Panc1 (cell line): ENCODE measurements at regions not wholly inside any gene's neighbourhood (a gene's known extent, or its start where the extent isn't known, plus 50 kb on each side); places are given as distances from the start of the nearest gene placed in this dataset.

Experiments used
- ATAC-seq: fragments of 200-7000 bp; cut with Tn5 transposase; 2 replicates; pipeline ENCODE4 v1.9.1; 2020; ENCODE audit warnings: mild to moderate bottlenecking, moderate library complexity
- BruUV-seq: library from RNA; stranded (reverse); fragments of 400-500 nt; replicated peaks from 2 replicates; lab custom pipeline; 2021; lab: Mats Ljungman, UMichigan
- CTCF ChIA-PET: fragments of 300-600 bp; sonication (Branson Sonifier 250); formaldehyde crosslinking; loops from one replicate; lab custom pipeline; 2022; ENCODE audit warnings: antibody characterized with exemption; lab: Charles Lee
- POLR2A ChIA-PET: fragments of 300-600 bp; sonication (Branson Sonifier 250); formaldehyde crosslinking; loops from one replicate; lab custom pipeline; 2022; ENCODE audit warnings: antibody characterized with exemption; lab: Charles Lee
- DNase-seq: peaks from one replicate; pipeline ENCODE4 v3.0.0-alpha.2; 2010; ENCODE audit warnings: low read depth, low spot score
- H3K27ac ChIP-seq: 2 replicates; pipeline ENCODE4 v1.5.1; 2011; ENCODE audit warnings: mild to moderate bottlenecking, low read length, inconsistent platforms
- H3K27me3 ChIP-seq: fragments of 200-500 bp; sonication (Bioruptor generic); 2 replicates; pipeline ENCODE4 v1.6.0; 2014; ENCODE audit warnings: low read length, inconsistent platforms; ENCODE audit not compliant: control insufficient read depth, insufficient read depth
- H3K36me3 ChIP-seq: fragments of 200-500 bp; sonication (Bioruptor generic); 2 replicates; pipeline ENCODE4 v1.5.1; 2014; ENCODE audit warnings: inconsistent platforms, mild to moderate bottlenecking, low read length, moderate library complexity; ENCODE audit not compliant: control insufficient read depth, insufficient read depth
- H3K4me1 ChIP-seq: 2 replicates; pipeline ENCODE4 v1.5.1; 2011; ENCODE audit warnings: inconsistent platforms, mild to moderate bottlenecking, low read length, moderate library complexity; ENCODE audit not compliant: control insufficient read depth, insufficient read depth
- H3K4me3 ChIP-seq, 2 experiments: 2 replicates each; pipeline ENCODE4 v1.5.1; 2011 to 2012; ENCODE audit warnings: low read depth in 2 of 2, low read length in 2 of 2, mild to moderate bottlenecking in 2 of 2, inconsistent platforms in 1 of 2, moderate library complexity in 1 of 2
- H3K9me3 ChIP-seq: fragments of 200-500 bp; sonication (Bioruptor generic); 2 replicates; pipeline ENCODE4 v1.5.1; 2014; ENCODE audit warnings: low read depth, mild to moderate bottlenecking, inconsistent platforms, low read length, moderate library complexity; ENCODE audit not compliant: control insufficient read depth, insufficient read depth
- POLR2AphosphoS5 ChIP-seq: IDR thresholded peaks from 2 replicates; pipeline ENCODE4 v1.6.1; 2012; ENCODE audit warnings: mild to moderate bottlenecking, low read depth, low read length, moderate library complexity
- SIN3A ChIP-seq: IDR thresholded peaks from 2 replicates; pipeline ENCODE4 v1.6.1; 2012; ENCODE audit warnings: low read depth, mild to moderate bottlenecking, low read length, moderate library complexity, borderline replicate concordance; ENCODE audit not compliant: insufficient read depth
- TCF7L2 ChIP-seq: IDR thresholded peaks from 2 replicates; pipeline ENCODE4 v1.6.1; 2011; ENCODE audit warnings: mild to moderate bottlenecking, low read depth, low read length, inconsistent platforms
- in situ Hi-C: cut with HindIII; loops from 2 replicates; pipeline ENCODE4 v1.10.0; 2016; ENCODE audit warnings: low sequenced_read_pairs, low pct_unique_long_range_greater_than_20kb
- intact Hi-C: fragments of 100-400 bp; cut with micrococcal nuclease; formaldehyde crosslinking; loops from one replicate; pipeline ENCODE4 v1.10.0; 2022; ENCODE audit not compliant: unreplicated experiment
- TF ChIP-seq, protein P1 (sequence below): fragments of 450-650 bp; IDR thresholded peaks from 2 replicates; pipeline ENCODE4 v1.5.1; 2017; ENCODE audit warnings: mild to moderate bottlenecking
- TF ChIP-seq, protein P2 (sequence below), 2 experiments: IDR thresholded peaks; 2 replicates each; pipeline ENCODE4 v1.6.1; 2011 to 2012; ENCODE audit warnings: low read depth in 2 of 2, control low read depth in 1 of 2, low read length in 1 of 2, mild to moderate bottlenecking in 1 of 2, moderate library complexity in 1 of 2; ENCODE audit not compliant: insufficient read depth in 1 of 2

DNA sequence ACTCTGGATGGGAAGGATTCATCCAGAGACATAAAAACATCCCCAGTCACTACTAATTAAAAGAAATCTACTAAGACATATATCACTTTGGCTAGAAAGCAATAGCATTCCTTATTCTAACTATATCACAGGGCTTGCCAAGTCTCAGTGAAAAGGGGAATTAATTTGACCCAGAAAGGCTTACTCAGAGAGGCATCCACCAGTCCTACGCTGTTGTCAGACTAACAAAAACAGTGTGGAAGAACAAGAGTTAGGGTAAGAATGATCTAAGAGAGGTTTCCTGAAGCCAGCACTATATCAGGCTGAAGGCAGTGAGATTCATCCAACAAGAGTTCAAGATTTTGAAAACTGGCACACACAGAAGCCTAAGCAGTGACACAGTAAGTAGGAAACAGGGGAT, 126.1 kb downstream of the GDAP2 start:
- DNase-seq: no peak
- no peak for ATAC-seq
- TF ChIP-seq, protein P1, sequence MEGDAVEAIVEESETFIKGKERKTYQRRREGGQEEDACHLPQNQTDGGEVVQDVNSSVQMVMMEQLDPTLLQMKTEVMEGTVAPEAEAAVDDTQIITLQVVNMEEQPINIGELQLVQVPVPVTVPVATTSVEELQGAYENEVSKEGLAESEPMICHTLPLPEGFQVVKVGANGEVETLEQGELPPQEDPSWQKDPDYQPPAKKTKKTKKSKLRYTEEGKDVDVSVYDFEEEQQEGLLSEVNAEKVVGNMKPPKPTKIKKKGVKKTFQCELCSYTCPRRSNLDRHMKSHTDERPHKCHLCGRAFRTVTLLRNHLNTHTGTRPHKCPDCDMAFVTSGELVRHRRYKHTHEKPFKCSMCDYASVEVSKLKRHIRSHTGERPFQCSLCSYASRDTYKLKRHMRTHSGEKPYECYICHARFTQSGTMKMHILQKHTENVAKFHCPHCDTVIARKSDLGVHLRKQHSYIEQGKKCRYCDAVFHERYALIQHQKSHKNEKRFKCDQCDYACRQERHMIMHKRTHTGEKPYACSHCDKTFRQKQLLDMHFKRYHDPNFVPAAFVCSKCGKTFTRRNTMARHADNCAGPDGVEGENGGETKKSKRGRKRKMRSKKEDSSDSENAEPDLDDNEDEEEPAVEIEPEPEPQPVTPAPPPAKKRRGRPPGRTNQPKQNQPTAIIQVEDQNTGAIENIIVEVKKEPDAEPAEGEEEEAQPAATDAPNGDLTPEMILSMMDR: no peak
- TF ChIP-seq TCF7L2 (no peak), POLR2AphosphoS5 (no peak), SIN3A (no peak)
- TF ChIP-seq, protein P2, sequence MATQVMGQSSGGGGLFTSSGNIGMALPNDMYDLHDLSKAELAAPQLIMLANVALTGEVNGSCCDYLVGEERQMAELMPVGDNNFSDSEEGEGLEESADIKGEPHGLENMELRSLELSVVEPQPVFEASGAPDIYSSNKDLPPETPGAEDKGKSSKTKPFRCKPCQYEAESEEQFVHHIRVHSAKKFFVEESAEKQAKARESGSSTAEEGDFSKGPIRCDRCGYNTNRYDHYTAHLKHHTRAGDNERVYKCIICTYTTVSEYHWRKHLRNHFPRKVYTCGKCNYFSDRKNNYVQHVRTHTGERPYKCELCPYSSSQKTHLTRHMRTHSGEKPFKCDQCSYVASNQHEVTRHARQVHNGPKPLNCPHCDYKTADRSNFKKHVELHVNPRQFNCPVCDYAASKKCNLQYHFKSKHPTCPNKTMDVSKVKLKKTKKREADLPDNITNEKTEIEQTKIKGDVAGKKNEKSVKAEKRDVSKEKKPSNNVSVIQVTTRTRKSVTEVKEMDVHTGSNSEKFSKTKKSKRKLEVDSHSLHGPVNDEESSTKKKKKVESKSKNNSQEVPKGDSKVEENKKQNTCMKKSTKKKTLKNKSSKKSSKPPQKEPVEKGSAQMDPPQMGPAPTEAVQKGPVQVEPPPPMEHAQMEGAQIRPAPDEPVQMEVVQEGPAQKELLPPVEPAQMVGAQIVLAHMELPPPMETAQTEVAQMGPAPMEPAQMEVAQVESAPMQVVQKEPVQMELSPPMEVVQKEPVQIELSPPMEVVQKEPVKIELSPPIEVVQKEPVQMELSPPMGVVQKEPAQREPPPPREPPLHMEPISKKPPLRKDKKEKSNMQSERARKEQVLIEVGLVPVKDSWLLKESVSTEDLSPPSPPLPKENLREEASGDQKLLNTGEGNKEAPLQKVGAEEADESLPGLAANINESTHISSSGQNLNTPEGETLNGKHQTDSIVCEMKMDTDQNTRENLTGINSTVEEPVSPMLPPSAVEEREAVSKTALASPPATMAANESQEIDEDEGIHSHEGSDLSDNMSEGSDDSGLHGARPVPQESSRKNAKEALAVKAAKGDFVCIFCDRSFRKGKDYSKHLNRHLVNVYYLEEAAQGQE (IDR thresholded peaks at IDR 0.05; ENCODE audit: insufficient read depth in 1 of 2, low read depth in 2 of 2, low read length in 1 of 2): no peak
- Histone ChIP-seq H3K4me3 (no peak overlapping the region), H3K36me3 (no peaks in the 10 kb centered on the region), H3K27me3 (peaks cover 3% of the 10 kb centered on the region), H3K4me1 (no peaks in the 10 kb centered on the region), H3K9me3 (no peaks in the 10 kb centered on the region), H3K27ac (no peak overlapping the region)
- ChIA-PET POLR2A (no interaction called here), CTCF (no interaction called here)
- BruUV-seq: no TSS peak
- in situ Hi-C loops: no loop called here
- intact Hi-C loops: no loop called here

DNA sequence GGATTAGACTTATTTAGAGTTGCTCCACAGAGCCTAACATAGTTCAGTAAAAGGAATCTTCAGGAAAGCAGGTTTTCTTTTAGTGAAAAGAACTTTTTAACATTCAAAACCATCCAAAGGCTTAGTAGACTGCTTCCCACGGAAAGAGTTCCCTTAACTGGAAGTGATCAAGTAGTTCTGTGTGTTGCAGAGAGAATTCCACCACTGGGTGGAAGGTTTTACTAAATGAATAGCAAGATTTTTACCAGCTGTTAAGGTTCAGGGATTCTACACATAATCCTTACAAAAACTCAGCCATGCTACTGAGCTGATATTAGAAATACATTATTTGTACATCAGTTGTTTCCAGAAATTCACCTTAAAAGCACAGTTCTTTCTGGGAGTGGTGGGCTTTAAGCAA, 119.7 kb downstream of the GDAP2 start:
- ATAC-seq (no peak), DNase-seq (no peak)
- Histone ChIP-seq H3K36me3 (no peaks in the 10 kb centered on the region), H3K27me3 (peaks cover 3% of the 10 kb centered on the region), H3K4me3 (no peak overlapping the region), H3K27ac (no peak overlapping the region), H3K4me1 (no peaks in the 10 kb centered on the region), H3K9me3 (no peaks in the 10 kb centered on the region)
- intact Hi-C loops (loop anchor here (10.0 kb wide), 1 partner anchor 85 kb away; no protein-coding TSS in a partner anchor), in situ Hi-C loops (no loop called here)
- TF ChIP-seq TCF7L2 (no peak), SIN3A (no peak), POLR2AphosphoS5 (no peak)
- TF ChIP-seq, protein P2 (IDR thresholded peaks at IDR 0.05; ENCODE audit: insufficient read depth in 1 of 2, low read depth in 2 of 2, low read length in 1 of 2): no peak
- TF ChIP-seq, protein P1: no peak
- BruUV-seq: no TSS peak
- ChIA-PET CTCF (interaction anchor here (0.6 kb wide), 1 partner anchor 297 kb away, joined by 5 read pairs; no protein-coding TSS in a partner anchor), POLR2A (no interaction called here)
